SK-N-SH treated with all-trans-retinoic acid at 6 μM for 48 hours (cell line): ENCODE measurements at regions not wholly inside any gene's neighbourhood (a gene's known extent, or its start where the extent isn't known, plus 50 kb on each side); places are given as distances from the start of the nearest gene placed in this dataset.

ENCODE experiments used
- ATAC-seq: fragments of 200-7000 bp; cut with Tn5 transposase; 3 replicates; pipeline ENCODE4 v1.9.1; 2020; ENCODE audit warnings: mild to moderate bottlenecking, moderate library complexity
- ARNTL ChIP-seq: fragments of 450-650 bp; formaldehyde crosslinking; IDR thresholded peaks from 2 replicates; pipeline ENCODE4 v1.5.0; 2020; ENCODE audit warnings: low read depth, mild to moderate bottlenecking, moderate library complexity, borderline replicate concordance
- CREB5 ChIP-seq: fragments of 250-450 bp; sonication (Bioruptor Pico); IDR thresholded peaks from 2 replicates; pipeline ENCODE4 v1.5.1; 2020; ENCODE audit warnings: low read depth, mild to moderate bottlenecking, moderate library complexity
- CSDC2 ChIP-seq: fragments of 250-450 bp; sonication (Bioruptor Pico); IDR thresholded peaks from 2 replicates; pipeline ENCODE4 v1.5.0; 2020; ENCODE audit warnings: mild to moderate bottlenecking, moderate library complexity
- CSRNP3 ChIP-seq: fragments of 250-450 bp; sonication (Bioruptor Pico); IDR thresholded peaks from 2 replicates; pipeline ENCODE4 v1.5.1; 2021; ENCODE audit warnings: mild to moderate bottlenecking, moderate library complexity
- GLIS3 ChIP-seq: fragments of 250-450 bp; sonication (Bioruptor Pico); IDR thresholded peaks from 2 replicates; pipeline ENCODE4 v1.5.0; 2020; ENCODE audit warnings: mild to moderate bottlenecking, moderate library complexity
- OSR1 ChIP-seq: fragments of 250-450 bp; sonication (Bioruptor Pico); IDR thresholded peaks from 2 replicates; pipeline ENCODE4 v1.8.0; 2022; ENCODE audit warnings: moderate library complexity, mild to moderate bottlenecking, inconsistent platforms
- PATZ1 ChIP-seq: fragments of 250-450 bp; sonication (Bioruptor Pico); IDR thresholded peaks from 2 replicates; pipeline ENCODE4 v1.8.0; 2020; ENCODE audit warnings: mild to moderate bottlenecking, moderate library complexity, borderline replicate concordance
- POU6F1 ChIP-seq: fragments of 250-450 bp; sonication (Bioruptor Pico); IDR thresholded peaks from 2 replicates; pipeline ENCODE4 v1.8.0; 2021; ENCODE audit warnings: low read depth, mild to moderate bottlenecking, moderate library complexity, borderline replicate concordance
- PPARA ChIP-seq: fragments of 250-450 bp; sonication (Bioruptor Pico); IDR thresholded peaks from 2 replicates; pipeline ENCODE4 v1.5.0; 2020; ENCODE audit warnings: mild to moderate bottlenecking, borderline replicate concordance
- RARB ChIP-seq: fragments of 250-450 bp; sonication (Bioruptor Pico); IDR thresholded peaks from 2 replicates; pipeline ENCODE4 v1.8.0; 2021; ENCODE audit warnings: mild to moderate bottlenecking, moderate library complexity
- SNAI2 ChIP-seq: fragments of 250-450 bp; sonication (Bioruptor Pico); IDR thresholded peaks from 2 replicates; pipeline ENCODE4 v1.5.0; 2020; ENCODE audit warnings: mild to moderate bottlenecking, moderate library complexity
- TCF4 ChIP-seq: fragments of 250-450 bp; sonication (Bioruptor Pico); IDR thresholded peaks from 2 replicates; pipeline ENCODE4 v1.8.0; 2021; ENCODE audit warnings: mild to moderate bottlenecking, moderate library complexity, borderline replicate concordance
- TOX ChIP-seq: fragments of 250-450 bp; sonication (Bioruptor Pico); IDR thresholded peaks from 2 replicates; pipeline ENCODE4 v1.8.0; 2021; ENCODE audit warnings: mild to moderate bottlenecking, moderate library complexity, borderline replicate concordance
- TSHZ2 ChIP-seq: fragments of 250-450 bp; sonication (Bioruptor Pico); IDR thresholded peaks from 2 replicates; pipeline ENCODE4 v1.5.0; 2020; ENCODE audit warnings: mild to moderate bottlenecking, moderate library complexity
- ZFP3 ChIP-seq: fragments of 250-450 bp; sonication (Bioruptor Pico); IDR thresholded peaks from 2 replicates; pipeline ENCODE4 v1.5.0; 2020; ENCODE audit warnings: mild to moderate bottlenecking, moderate library complexity
- ZFP30 ChIP-seq: fragments of 450-650 bp; formaldehyde crosslinking; IDR thresholded peaks from 2 replicates; pipeline ENCODE4 v1.5.0; 2022; ENCODE audit warnings: mild to moderate bottlenecking, moderate library complexity
- ZNF70 ChIP-seq: fragments of 450-650 bp; formaldehyde crosslinking; IDR thresholded peaks from 2 replicates; pipeline ENCODE4 v1.5.0; 2020; ENCODE audit warnings: mild to moderate bottlenecking, moderate library complexity
- ZNF8 ChIP-seq: fragments of 450-650 bp; formaldehyde crosslinking; IDR thresholded peaks from 2 replicates; pipeline ENCODE4 v1.5.0; 2020; ENCODE audit warnings: mild to moderate bottlenecking, moderate library complexity

- TF ChIP-seq GLIS3 (CRISPR knock-in tag) (no peak), ZNF70 (CRISPR knock-in tag) (no peak), ARNTL (CRISPR knock-in tag) (no peak), ZFP30 (CRISPR knock-in tag) (no peak), RARB (CRISPR knock-in tag) (no peak)
These were observed 764.1 kb downstream of the TDRD15 start (continued) for GRCh38 chr2:21887881-21888280.

- no peak for ATAC-seq
- TF ChIP-seq ZFP3 (CRISPR knock-in tag) (no peak), CREB5 (no peak), TSHZ2 (CRISPR knock-in tag) (no peak), TCF4 (CRISPR knock-in tag) (no peak), POU6F1 (CRISPR knock-in tag) (no peak), GLIS3 (CRISPR knock-in tag) (no peak)
These were observed 766.3 kb downstream of the TDRD15 start for GRCh38 chr2:21890041-21890440.

GRCh38 chr2:21890716-21891115 lies 766.9 kb downstream of the TDRD15 start:
- TF ChIP-seq CSDC2 (CRISPR knock-in tag) (no peak), PPARA (no peak), ARNTL (CRISPR knock-in tag) (no peak), TCF4 (CRISPR knock-in tag) (no peak), ZFP3 (CRISPR knock-in tag) (no peak), GLIS3 (CRISPR knock-in tag) (no peak), ZNF8 (CRISPR knock-in tag) (no peak), PATZ1 (CRISPR knock-in tag) (no peak), TOX (no peak), CSRNP3 (CRISPR knock-in tag) (no peak), OSR1 (CRISPR knock-in tag) (no peak), ZFP30 (CRISPR knock-in tag) (no peak)
- ATAC-seq: no peak

- no peak for ATAC-seq
- TF ChIP-seq SNAI2 (CRISPR knock-in tag) (no peak), TSHZ2 (CRISPR knock-in tag) (no peak), RARB (CRISPR knock-in tag) (no peak)
These were observed 767.4 kb downstream of the TDRD15 start for GRCh38 chr2:21891191-21891590.
